Left colon (tissue), 2 donors: ENCODE measurements at regions not wholly inside any gene's neighbourhood (a gene's known extent, or its start where the extent isn't known, plus 50 kb on each side); places are given as distances from the start of the nearest gene placed in this dataset.
"Not testable (repeated sequence)": the region's sequence is repeated elsewhere in the genome, so short reads cannot be mapped to it uniquely, and the experiment has no call there.

Experiments used
- ATAC-seq: fragments of 200-7000 bp; cut with Tn5 transposase; one replicate; pipeline ENCODE4 v1.9.1; 2020; ENCODE audit warnings: mild to moderate bottlenecking, moderate library complexity
- DNase-seq, 2 donors: peaks; one replicate each; pipeline ENCODE4 v3.0.0-alpha.2; 2020
- intact Hi-C, 2 donors: fragments of 100-400 bp; cut with DNase I in 1 of 2; cut with micrococcal nuclease in 1 of 2; formaldehyde crosslinking; loops; one replicate each; pipeline versions ENCODE4 v1.11.2 to v1.14.0; 2022; cut with DNase I, micrococcal nuclease
- donor health status: DM: no; HTN: no; CAD: no.
- donor health status: DM: yes; HTN: yes; CAD: no.

DNA sequence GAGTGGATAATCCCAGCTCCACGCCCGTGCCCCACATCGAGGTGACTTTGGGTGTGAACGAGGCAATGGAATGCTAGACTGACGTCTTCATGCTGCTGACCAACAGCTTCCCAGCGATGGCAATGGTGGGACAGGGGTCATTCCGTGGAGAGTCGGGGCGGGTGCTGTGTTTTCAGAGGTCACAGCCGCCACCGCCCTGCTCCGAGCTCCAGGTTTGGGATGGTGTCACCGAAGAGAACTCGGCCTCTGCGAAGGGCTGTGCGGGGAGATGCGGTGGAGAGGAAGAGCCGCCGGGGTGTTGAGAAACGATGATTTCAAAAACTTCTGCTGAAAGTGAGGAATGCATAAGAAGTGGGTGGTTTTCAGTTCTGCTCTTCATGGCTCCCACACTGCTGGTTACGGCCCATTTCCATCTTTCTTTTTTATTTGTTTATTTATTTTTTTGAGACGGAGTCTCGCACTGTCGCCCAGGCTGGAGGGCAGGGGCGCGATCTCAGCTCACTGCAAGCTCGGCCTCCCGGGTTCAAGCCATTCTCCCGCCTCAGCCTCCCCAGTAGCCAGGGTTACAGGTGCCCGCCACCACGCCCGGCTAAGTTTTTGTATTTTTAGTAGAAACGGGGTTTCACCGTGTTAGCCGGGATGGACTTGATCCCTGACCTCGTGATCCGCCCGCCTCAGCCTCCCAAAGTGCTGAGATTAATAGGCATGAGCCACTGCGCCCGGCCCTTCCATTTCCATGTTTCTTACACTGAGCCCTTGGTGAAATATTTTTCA lies 142.6 kb downstream of the RTP5 start:
- DNase-seq: no peak
- ATAC-seq: no peak
- intact Hi-C loops: no loop called here

DNA sequence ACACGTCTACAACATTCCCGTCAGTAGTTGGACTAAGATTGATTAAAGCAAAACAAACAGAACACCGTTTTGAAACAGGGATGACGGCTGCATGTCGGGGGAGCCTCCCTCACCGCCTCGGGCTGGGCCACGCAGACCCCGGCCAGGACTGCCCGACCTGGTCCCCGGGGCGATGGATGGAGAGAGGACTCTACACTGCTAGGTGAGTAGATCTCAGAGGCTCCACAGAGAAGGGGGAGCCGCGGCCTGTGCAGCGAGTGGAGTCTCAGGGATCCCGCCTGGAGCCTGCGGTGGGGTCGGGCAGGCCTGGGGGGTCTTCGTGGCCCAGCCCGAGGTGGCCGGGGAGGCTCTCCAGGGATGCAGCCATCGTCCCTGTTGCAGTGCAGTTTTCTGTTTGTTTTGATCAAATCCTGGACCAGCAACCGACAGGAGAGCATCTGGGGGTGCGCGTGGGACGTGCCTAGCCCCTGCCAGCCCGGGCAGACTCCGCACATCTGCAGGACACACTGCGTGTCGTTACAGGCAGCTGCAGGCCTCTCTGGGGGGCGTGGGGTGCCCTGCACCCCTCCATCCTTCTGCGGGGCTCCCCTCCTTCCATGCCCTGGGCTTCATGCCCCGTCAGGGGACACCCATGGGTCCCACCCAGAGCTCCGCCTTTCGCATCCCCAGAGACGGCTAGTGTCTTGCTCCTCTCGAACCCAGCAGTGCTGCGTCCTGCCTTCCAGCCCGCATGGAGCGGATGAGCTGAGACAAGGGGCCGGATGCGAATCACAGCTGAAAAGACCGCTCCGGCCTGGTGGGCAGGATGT lies 143.6 kb downstream of the RTP5 start:
- no peak for ATAC-seq
- intact Hi-C loops: no loop called here
- DNase-seq: no peak

DNA sequence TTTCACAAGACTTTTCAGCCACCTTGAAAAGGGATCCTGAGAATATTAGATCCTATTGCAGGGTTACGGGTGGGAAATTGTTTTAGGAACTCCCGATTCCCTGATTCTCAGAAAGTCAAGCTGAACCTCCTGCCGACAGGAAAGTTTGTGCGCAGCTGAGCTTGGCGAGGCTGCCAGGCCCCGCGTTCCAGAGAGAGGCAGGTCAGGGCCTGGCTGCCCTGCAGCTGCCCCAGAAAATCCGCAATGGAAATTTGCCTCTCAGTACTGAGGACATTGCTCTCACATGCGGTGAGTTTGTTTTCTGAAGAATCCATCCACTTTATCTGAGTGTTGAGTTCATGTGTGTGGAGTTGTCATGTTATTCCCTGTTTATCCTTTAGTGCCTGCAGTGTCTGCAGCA lies 144.2 kb downstream of the RTP5 start:
- no peak for ATAC-seq
- intact Hi-C loops: no loop called here
- DNase-seq: no peak

DNA sequence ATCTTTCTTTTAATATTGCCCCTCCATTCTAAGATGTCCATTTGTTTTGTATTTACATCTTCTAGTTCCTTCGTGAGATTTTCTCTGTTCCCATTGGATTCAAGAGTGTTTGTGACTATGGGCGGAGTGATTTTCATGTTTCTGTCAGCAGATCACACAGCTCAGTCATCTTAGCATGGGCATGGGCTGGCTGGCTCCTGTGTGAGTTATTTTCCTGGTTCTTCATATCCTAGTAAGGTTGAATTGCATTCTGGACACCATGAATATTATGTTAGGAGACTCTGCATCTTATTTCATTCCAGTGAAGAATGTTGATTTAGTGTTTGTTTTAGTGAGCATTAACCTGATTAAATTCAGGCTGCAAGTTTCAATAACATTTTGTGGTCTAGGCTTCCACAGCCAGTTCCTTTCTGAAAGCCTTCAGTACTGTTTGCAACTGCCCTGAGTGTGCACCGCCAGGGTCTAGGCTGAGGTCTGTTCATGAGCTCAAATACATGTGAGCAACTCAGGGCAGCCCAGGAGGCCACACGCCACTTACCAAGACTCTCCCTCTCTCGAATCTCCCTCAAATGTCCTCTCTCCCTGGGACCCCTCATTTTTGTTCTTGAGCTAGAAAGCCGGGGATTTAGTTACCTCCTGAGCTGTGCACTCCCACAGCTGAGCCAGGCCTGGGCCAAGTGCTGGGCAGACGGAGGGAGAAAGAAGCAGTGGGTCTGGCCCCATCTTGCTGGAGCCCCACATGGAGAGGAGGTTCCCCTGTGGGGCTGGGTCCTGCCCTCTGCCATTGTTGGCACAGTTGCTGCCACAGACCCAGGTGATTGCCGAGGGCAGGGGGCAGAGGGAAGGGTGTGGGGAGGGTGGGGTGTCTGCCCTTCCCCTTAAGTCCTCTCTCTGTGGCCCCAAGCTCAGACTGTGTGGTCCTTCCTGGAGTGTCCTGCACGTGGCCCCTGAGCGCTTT lies 145.9 kb downstream of the RTP5 start:
- DNase-seq: no peak
- ATAC-seq: no peak
- intact Hi-C loops: no loop called here

DNA sequence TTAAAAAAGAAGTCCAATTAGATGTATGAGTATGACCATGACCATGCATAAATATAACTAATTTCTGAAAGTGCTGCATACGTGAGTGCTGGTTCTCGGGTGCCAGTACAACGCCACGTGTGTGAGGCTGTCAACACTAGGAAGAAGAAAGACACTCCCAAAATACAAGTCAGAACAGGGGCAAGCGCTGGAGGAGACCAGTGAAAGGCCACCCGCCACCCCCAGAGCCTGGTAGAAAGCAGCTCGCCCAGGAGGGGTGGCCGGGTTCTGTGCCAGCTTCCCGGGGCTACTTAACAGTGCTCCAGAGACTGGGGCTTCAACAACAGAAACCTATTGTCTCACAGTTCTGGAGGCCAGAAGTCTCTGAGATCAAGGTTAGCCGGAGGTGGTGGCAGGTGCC lies 147.6 kb downstream of the RTP5 start:
- intact Hi-C loops: no loop called here
- DNase-seq (no peak), ATAC-seq (no peak)

DNA sequence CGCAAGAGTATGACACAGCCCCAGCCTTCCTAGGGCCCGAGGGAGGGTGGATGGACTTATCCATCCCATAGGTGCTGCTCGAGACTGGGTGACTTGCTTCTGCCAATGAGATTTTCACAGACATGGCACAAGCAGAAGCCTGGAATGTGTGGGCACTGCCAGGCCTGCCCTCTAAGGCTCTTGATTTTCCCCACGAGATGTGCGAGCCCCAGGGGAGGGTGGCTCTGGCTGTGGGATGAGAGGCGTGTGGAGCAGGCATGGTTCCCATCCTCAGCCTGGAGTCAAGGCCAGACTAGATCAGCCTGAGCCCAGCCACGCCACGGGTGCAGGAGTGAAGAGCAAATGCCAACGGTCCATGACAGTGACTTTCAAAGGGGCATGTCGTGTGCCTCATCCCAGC lies 148.9 kb downstream of the RTP5 start:
- intact Hi-C loops, ATAC-seq, DNase-seq: not testable (repeated sequence)

DNA sequence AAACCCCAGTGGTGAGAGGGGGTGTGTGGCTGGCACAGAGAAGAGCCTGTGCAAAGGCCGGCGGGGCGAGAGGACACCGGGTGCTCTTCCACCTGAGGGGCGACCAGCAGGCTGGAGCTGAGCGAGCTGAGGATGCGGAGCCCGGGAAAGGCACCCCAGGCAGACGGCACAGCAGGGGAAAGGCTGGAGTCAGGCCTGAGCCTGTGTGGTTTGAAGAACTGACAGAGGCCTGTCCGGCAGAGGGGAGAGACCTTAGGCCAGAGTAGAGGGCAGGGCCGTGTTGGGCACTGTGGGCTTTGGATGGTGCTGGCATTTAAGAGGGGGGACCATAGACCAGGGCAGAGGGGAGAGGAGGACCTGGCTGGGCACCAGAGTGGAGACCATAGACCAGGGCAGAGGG lies 149.8 kb downstream of the RTP5 start:
- ATAC-seq (no peak), DNase-seq (no peak)
- intact Hi-C loops: no loop called here

DNA sequence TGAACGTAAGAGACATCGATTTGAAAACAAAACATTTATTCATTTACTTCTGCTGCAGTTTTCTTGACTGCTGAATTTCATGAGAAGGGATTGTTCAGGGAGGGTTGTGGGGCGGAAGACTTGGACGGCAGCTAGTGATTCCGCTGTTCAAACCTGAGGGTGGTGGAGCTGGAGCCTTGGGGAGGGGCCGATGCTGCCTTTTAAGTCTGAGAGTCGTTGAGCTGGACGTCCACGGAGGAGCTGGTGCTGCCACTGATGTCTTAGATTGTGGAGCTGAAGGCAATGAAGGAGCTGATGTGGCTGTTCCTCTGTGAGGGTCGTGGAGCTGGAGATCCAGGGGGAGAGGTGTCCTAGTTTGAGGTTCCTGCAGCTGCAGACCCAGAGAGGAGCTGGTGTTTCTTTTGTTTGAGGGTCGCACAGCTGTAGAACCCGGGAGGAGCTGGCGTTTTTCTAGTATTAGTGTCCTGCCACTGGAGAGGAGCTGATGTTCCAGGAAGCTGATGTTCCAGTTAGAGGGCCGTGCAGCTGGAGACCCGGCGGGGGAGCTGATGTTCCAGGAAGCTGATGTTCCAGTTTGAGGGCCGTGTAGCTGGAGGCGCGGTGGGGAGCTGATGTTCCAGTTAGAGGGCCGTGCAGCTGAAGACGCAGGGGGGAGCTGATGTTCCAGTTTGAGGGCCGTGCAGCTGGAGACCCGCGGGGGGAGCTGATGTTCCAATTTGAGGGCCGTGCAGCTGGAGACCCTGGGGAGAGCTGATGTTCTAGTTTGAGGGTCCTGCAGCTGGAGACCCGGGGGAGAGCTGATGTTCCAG lies 150.9 kb downstream of the RTP5 start:
- peak in 1 of 2 donors; percentile 19 for DNase-seq
- intact Hi-C loops: no loop called here
- peak; percentile 26 for ATAC-seq

DNA sequence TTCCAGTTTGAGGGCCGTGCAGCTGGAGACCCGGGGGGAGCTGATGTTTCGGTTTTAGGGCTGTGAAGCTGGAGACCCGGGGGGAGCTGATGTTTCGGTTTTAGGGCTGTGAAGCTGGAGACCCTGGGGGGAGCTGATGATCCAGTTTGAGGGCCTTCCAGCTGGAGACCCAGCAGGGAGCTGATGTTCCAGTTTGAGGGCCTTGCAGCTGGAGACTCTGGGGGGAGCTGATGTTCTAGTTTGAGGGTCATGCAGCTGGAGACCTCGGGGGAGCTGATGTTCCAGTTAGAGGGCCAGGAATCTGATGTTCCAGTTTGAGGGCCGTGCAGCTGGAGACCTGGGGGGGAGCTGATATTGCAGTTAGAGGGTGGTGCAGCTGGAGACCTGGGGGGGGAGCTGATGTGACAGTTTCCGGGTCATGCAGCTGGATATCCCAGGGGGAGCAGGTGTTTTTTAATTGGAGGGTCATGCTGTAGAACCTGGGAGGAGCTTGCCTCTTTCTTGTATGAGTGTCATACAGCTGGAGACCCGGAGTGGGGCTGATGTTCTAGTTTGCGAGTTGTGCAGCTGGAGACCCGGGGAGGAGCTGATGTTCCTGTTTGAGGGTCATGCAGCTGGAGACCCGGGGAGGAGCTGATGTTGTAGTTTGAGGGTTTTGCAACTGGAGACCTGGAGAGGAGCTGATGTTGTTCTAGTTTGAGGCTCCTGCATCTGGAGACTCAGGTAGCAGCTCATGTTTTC lies 153.2 kb downstream of the RTP5 start:
- ATAC-seq (no peak), DNase-seq (no peak)
- intact Hi-C loops: no loop called here

DNA sequence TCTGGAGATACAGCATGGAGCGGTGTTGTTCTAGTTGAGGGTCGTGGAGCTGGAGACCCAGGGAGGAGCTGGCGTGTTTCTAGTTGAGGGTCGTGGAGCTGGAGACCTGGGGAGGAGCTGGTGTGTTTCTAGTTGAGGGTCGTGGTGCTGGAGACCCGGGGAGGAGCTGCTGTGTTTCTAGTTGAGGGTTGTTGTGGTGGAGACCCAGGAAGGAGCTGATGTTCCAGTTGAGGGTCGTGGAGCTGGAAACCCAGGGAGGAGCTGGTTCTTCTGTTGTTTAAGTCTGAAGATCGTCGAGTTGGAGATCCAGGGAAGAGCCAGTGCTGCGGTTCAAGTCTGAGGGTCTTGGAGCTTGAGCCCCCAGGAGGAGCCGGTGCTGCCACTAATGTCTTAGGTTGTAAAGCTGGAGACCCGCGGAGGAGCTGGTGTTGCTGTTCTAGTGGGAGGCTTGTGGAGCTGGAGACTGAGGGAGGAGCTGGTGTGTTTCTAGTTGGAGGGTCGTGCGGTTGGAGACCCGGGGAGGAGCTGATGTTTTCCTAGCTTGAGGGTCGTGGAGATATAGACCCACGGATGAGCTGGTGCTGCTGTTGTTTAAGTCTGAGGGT lies 155.3 kb downstream of the RTP5 start:
- DNase-seq (no peak), ATAC-seq (no peak)
- intact Hi-C loops: no loop called here

DNA sequence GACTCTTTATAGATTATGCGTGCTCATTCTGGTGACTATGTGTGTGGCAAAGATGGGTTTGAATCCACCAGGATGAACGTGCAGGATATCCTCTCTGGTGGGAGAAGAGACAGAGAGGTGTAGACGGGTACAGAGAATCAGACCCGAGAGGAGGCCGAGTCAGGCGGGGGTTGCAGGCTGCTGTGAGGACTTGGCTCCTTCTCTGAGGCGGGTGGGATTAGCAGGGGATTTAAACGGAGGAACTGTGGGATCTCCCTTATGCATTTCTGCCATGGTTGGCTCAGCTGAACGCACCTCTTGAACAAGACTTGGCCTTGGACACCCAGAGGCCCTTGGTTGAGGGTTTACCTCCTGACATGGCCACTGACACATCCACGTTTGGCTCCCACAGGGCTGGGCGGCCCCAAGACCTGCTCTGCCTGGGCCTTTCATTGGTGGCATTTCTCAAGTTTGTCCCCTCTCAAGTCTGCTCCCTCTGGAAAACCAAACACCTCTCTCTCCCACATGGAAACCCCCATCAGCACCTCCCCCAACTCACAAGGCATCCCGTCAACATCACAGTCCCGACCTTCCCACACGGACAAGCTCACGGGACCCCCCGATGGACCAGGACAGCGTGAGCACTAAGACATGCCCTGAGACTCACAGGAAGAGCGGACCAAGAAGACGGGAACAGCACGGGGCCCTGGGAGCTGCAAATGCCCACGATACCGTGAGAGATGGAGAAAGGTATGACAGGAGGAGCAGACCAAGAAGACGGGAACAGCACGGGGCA lies 158.3 kb downstream of the RTP5 start:
- ATAC-seq (no peak), DNase-seq (no peak)
- intact Hi-C loops: no loop called here

DNA sequence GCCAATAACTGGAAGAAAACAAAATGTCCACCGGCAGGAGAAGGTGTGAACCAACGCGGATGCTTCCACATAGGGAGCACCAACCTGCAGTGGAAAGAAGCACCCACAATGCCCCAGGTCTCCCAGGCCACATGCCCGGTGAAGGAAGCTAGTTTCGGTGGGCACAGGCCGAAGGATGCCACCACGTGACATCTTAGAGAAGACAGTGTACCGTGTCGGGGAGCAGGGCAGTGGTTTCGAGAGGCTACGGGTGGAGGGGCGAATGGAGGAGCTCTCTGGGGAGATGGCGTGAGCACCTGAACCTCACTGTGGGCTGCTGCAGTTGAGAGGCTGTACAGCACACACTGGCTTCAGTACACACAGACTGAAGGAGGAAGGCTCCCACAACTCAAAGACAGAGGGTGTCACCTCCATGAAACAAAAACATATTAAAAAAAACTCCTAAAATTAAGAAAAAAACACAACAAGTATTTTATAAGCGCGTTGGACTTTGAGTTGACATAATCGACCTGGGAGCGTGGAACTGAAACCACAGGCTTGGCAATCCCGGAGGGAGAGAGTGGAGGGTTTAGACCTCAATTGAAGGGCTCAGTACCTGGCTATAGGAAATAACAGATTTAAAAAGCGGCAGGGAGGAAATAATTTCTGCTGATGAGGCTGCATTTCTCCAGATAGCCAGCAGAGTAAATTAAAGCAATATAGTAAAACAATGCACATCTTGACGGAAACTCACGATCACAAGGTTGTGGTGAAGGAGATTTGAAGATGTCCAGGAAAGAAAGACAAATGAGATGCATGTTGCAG lies 160.1 kb downstream of the RTP5 start:
- ATAC-seq: no peak
- intact Hi-C loops: no loop called here
- DNase-seq: no peak

DNA sequence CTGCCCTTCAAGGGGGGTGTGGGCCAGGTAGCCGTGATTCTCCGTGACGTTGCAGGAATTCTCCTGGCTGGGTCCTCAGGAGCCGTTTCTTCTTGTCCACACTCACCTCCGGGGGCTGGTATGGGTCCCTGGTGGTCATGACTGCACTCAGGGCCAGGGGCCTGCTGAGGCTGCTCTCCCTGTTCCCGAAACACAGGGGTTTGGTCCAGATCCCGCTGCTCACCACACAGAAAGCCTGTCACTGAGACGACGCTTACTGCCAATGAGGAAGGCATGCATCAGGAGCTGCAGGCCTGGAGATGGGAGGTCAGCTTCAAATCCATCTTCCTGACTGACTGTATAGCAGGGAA lies 160.7 kb downstream of the RTP5 start:
- ATAC-seq: no peak
- intact Hi-C loops: no loop called here
- DNase-seq: no peak

DNA sequence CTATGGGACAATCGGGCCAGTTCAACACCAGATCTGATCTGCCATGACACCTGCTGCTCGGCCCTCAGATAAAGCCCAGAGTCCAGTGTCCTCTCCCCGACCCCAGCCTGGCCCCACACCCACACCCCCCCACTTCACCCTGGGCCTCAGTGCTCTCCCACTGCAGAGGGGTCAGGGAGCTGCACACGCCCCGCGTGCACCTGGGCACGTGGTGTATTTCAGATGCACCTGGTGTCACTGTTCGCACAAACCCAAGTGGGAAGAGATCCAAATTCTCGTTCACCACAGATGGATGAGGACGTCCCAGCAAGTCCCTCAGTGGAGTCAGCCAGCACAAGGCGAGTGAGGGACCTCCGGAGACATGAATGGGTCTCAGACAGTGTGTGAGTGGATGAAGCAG lies 161.3 kb downstream of the RTP5 start:
- no peak for ATAC-seq

DNA sequence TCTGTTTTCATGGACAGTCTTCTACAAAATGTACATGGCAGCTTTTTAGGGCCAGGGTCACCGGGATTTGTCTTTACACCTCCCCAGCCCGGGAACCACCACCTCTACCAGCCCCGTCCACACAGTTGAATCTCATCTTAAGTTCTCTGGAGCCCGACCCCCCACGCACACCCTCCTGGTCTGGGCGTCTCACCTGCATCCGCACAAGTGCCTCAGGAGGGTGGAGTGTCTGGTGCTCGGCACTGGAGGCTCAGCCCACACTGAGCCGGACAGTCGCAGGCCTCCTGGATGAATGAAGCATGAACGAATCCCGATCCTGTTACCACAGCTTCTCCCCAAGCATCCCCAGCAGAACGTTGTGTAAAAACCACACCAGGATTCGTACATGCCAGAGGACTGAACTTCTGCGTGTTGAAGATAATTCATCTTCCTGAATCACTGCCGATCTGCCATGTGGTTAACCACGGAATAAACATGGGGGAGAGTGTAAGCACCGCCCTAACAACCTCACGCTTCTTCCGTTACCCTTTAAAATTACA lies 162.0 kb downstream of the RTP5 start:
- intact Hi-C loops: no loop called here
- no peak for DNase-seq
- no peak for ATAC-seq

More for the DNA sequence above, 161.3 kb downstream of the RTP5 start:
- intact Hi-C loops: no loop called here
- DNase-seq: no peak
